ENCODE measurements at regions not wholly inside any gene's neighbourhood (a gene's known extent, or its start where the extent isn't known, plus 50 kb on each side); places are given as distances from the start of the nearest gene placed in this dataset.

DNA sequence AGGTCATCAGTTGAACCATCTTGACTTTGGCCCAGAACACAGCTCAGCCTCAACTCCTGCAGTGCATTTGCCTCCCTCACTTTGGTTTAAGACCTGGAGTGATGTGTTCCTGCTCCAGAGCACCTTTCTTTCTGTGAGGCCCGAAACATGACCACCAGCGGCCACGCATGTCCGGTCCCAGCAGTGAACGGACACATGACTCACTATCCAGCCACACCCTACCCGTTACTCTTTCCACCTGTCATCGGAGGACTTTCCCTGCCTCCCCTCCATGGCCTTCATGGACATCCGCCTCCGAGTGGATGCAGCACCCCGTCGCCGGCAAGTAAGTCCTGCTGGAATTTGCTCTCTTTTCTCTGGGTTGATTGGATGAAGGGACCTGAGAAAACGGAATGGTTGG lies 253.8 kb upstream of the RARB start:
- TF ChIP-seq, protein P1, sequence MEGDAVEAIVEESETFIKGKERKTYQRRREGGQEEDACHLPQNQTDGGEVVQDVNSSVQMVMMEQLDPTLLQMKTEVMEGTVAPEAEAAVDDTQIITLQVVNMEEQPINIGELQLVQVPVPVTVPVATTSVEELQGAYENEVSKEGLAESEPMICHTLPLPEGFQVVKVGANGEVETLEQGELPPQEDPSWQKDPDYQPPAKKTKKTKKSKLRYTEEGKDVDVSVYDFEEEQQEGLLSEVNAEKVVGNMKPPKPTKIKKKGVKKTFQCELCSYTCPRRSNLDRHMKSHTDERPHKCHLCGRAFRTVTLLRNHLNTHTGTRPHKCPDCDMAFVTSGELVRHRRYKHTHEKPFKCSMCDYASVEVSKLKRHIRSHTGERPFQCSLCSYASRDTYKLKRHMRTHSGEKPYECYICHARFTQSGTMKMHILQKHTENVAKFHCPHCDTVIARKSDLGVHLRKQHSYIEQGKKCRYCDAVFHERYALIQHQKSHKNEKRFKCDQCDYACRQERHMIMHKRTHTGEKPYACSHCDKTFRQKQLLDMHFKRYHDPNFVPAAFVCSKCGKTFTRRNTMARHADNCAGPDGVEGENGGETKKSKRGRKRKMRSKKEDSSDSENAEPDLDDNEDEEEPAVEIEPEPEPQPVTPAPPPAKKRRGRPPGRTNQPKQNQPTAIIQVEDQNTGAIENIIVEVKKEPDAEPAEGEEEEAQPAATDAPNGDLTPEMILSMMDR (IDR thresholded peaks at IDR 0.05): no peak
- TF ChIP-seq POLR2A (IDR thresholded peaks at IDR 0.05): no peak

Data from testis (tissue), 2 donors.